Pancreas (tissue), 10 donors: ENCODE measurements at regions not wholly inside any gene's neighbourhood (a gene's known extent, or its start where the extent isn't known, plus 50 kb on each side); places are given as distances from the start of the nearest gene placed in this dataset.
A peak's percentile ranks its signal among the peaks of the same experiment; 100 is the strongest.

ENCODE experiments used
- ATAC-seq, 4 donors: fragments of 200-7000 bp; cut with Tn5 transposase; one replicate each; pipeline versions ENCODE4 v1.8.0 to v1.9.1; 2020; ENCODE audit warnings: mild to moderate bottlenecking in 4 of 4, moderate library complexity in 4 of 4
- DNase-seq, 6 donors: peaks; one replicate each; pipeline ENCODE4 v3.0.0-alpha.2; 2020
- FAIRE-seq: peaks from 2 replicates; lab custom pipeline; 2012; peaks lifted over from hg19 to GRCh38; lab: Jason Lieb, UNC
- H3K27ac ChIP-seq, 4 donors: fragments of 200-600 bp; sonication (generic); 1 replicate in 3 of 4; 2 replicates in 1 of 4; pipeline versions ENCODE4 v1.5.0 to v1.8.0; 2020
- H3K27me3 ChIP-seq, 4 donors: fragments of 200-600 bp; one replicate each; pipeline ENCODE4 v1.8.0; 2021
- H3K36me3 ChIP-seq, 3 donors: fragments of 200-600 bp; sonication (generic) in 1 of 3; one replicate each; pipeline versions ENCODE4 v1.5.0 to v1.8.0; 2020 to 2021
- H3K4me1 ChIP-seq, 3 donors: fragments of 200-600 bp; one replicate each; pipeline ENCODE4 v1.8.0; 2021
- H3K4me3 ChIP-seq, 4 donors: fragments of 200-600 bp; sonication (generic) in 2 of 4; one replicate each; pipeline versions ENCODE4 v1.5.0 to v1.8.0; 2020 to 2021
- H3K9me3 ChIP-seq, 4 donors: fragments of 200-600 bp; one replicate each; pipeline ENCODE4 v1.8.0; 2021
- WGBS, 2 donors: extraction: QIAGEN DNeasy Blood & Tissue Kit; methylation state at CpG; one replicate each; pipeline ENCODE4 v1.1.7; 2013; 5-methylcytosine and 5-hydroxymethylcytosine counted together
- intact Hi-C, 3 donors: fragments of 100-400 bp; cut with DNase I; formaldehyde crosslinking; loops; one replicate each; pipeline versions ENCODE4 v1.11.1 to v1.14.2; 2022
- TF ChIP-seq, protein P1 (sequence below), 4 donors: fragments of 200-600 bp; sonication (generic) in 3 of 4; IDR thresholded peaks; one replicate each; pipeline versions ENCODE4 v1.5.0 to v1.8.0; 2021; ENCODE audit warnings: antibody characterized with exemption in 4 of 4
- donor health status: healthy with polysubstance abuse.
- donor health status: DM: no; HTN: no; CAD: no; lungs with moderate emphysema.
- donor health status: DM: no; HTN: no; CAD: no.
- donor health status: control.
- donor health status: control.
- donor health status: Bipolar disorder and iron deficiency.
- donor health status: DM: yes; HTN: yes; CAD: no.
- donor health status: DM: no; HTN: no; CAD: no.
- donor health status: DM: no; HTN: no; CAD: no.
- donor health status: DM: yes; HTN: yes; CAD: no.

DNA sequence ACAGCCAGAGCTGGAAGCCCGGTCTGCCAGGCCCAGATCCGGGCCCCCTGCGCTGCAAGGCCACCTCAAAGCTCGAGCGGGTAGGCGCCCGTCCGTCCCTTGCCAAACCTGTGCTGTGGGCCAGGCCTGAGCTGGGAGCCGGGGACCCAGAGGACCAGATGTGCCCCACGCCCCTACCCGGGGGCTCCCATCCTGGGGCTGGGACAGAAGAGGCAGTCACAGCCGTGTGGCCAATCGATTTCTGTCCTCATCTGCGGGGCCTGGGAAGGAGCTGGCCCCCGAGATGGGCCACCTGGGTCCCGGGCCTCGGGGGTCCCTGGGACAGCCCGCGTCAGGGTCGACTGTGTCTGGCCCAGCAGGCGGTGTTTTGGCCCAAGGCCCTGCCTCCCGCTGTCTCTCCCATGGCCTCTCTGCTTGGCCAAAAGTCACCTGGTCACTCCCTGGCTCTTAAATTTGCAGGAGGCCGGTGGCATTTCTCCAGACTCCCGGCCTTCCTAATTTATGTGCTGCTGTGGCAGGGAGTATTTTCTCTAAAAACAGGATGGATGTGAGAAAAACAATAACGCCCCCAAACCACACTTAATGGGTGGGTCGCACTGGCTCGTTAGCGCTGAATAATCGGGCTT, 63.8 kb downstream of the UNCX start:
- Histone ChIP-seq H3K36me3 (no peaks in the 10 kb centered on the region), H3K4me1 (no peaks in the 10 kb centered on the region), H3K9me3 (no peaks in the 10 kb centered on the region), H3K4me3 (no peak overlapping the region), H3K27me3 (peaks cover 0 to 4% (median 1%) of the 10 kb centered on the region in 4 donors), H3K27ac (no peak overlapping the region)
- intact Hi-C loops = no loop called here
- 28 to 30% methylated on average over 22 to 29 of the region's 29 CpGs for WGBS, 2 donors
- DNase-seq (peak in 1 of 6 donors; percentile 64), ATAC-seq (no peak), FAIRE-seq (no peak)
- TF ChIP-seq, protein P1, sequence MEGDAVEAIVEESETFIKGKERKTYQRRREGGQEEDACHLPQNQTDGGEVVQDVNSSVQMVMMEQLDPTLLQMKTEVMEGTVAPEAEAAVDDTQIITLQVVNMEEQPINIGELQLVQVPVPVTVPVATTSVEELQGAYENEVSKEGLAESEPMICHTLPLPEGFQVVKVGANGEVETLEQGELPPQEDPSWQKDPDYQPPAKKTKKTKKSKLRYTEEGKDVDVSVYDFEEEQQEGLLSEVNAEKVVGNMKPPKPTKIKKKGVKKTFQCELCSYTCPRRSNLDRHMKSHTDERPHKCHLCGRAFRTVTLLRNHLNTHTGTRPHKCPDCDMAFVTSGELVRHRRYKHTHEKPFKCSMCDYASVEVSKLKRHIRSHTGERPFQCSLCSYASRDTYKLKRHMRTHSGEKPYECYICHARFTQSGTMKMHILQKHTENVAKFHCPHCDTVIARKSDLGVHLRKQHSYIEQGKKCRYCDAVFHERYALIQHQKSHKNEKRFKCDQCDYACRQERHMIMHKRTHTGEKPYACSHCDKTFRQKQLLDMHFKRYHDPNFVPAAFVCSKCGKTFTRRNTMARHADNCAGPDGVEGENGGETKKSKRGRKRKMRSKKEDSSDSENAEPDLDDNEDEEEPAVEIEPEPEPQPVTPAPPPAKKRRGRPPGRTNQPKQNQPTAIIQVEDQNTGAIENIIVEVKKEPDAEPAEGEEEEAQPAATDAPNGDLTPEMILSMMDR (IDR thresholded peaks at IDR 0.05) = no peak

DNA sequence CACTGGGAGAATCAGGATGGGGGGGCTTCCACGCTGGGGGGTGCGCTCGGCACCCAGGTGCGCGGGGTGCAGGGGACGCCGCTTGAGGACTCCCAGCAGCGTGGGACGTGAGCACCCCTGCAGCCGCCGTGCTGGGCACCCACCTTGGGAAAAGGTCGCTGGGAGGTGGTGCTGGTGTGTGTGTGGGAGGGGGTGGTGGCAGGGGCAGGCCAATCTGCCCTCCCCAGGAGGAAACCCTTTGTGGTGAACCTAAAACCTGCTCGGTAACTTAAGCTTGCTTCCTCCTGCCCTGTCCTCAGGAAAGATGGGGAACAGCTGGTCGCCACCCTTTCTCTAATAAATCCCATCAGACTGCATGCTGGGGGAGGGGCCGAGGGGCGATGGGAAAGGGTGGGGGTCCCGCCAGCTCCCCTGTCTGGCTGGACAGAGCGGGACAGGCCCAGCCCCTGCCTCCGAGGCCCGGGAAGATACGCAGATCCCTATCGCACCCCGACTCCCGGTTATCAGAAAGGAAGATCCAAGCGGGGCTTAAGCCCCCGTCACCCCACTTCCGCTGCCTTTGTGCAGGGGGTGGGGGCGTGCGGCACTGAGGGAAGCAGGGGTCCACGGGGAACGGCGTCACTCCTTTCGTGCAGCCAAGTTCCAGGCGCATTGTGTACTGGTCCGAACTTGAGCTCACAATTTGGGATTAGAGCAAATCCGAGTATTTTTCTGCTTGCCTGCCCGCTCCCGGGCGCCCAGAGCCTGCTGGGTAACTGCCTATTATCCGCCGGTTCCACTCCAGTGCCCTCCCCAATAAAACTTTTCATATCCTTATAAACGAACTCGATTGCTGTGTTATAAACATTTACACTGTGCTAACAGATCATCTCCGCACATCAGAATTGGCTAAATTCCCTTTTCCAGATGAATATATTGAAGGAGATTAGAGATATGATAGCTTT, 64.6 kb downstream of the UNCX start:
- DNase-seq = peak in 1 of 6 donors; percentile 29
- Histone ChIP-seq H3K36me3 (no peaks in the 10 kb centered on the region), H3K4me1 (no peaks in the 10 kb centered on the region), H3K27ac (no peak overlapping the region), H3K27me3 (peaks cover 0 to 4% (median 1%) of the 10 kb centered on the region in 4 donors), H3K9me3 (no peaks in the 10 kb centered on the region), H3K4me3 (no peak overlapping the region)
- TF ChIP-seq, protein P1 (IDR thresholded peaks at IDR 0.05) = no peak
- ATAC-seq = no peak
- FAIRE-seq = no peak
- intact Hi-C loops = no loop called here
- WGBS, 2 donors = 29 to 39% methylated on average over 40 to 44 of the region's 44 CpGs

DNA sequence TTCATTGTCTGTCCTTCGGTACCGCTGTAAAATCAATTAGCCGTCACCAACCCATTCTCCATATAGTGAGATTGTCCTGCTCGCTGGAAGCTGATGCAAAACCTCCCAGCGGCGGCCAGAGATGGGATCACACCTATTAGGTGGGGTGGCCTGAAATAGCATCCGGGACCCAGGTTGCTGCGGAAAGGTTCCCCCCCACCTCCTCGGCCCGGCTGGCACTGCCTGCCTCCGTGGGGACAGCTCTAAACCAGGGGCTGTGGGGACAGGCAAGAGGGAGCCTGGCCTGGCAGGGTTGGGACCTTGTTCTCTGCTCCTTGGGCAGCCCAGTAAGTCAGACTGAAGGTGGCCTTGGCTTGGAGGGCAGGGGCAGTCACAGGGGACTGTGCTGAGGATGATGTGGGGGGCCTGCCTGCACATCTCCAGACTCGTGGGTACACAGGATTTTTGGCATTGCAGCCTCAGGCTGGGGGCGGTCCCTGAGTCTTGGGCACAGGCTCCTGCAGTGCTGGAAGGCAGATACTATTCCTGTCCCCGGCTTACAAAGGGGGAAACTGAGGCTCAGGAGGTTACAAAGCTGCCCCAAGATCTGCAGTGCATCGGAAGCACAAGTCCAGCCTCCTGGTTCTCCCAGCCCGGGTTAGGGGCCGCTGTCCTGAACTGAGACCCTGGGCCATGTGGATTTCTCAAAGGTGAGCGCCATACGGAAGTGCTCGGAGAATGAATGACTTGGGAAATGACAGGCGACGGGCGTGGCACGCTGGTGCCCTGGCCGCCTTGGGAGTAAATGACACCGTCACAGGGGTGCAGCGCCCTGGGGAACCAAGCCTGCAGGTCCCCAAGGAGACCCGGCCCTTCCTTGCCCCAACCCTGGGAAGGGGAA, 65.6 kb downstream of the UNCX start:
- Histone ChIP-seq H3K9me3 (no peaks in the 10 kb centered on the region), H3K27me3 (peaks cover 0 to 4% (median 1%) of the 10 kb centered on the region in 4 donors), H3K4me3 (no peak overlapping the region), H3K4me1 (no peaks in the 10 kb centered on the region), H3K27ac (no peak overlapping the region), H3K36me3 (no peaks in the 10 kb centered on the region)
- TF ChIP-seq, protein P1 (IDR thresholded peaks at IDR 0.05) = no peak
- DNase-seq = peak in 1 of 6 donors; percentile 39
- 53 to 60% methylated on average over 28 of the region's 28 CpGs for WGBS, 2 donors
- no peak for ATAC-seq
- FAIRE-seq = no peak
- intact Hi-C loops = no loop called here

DNA sequence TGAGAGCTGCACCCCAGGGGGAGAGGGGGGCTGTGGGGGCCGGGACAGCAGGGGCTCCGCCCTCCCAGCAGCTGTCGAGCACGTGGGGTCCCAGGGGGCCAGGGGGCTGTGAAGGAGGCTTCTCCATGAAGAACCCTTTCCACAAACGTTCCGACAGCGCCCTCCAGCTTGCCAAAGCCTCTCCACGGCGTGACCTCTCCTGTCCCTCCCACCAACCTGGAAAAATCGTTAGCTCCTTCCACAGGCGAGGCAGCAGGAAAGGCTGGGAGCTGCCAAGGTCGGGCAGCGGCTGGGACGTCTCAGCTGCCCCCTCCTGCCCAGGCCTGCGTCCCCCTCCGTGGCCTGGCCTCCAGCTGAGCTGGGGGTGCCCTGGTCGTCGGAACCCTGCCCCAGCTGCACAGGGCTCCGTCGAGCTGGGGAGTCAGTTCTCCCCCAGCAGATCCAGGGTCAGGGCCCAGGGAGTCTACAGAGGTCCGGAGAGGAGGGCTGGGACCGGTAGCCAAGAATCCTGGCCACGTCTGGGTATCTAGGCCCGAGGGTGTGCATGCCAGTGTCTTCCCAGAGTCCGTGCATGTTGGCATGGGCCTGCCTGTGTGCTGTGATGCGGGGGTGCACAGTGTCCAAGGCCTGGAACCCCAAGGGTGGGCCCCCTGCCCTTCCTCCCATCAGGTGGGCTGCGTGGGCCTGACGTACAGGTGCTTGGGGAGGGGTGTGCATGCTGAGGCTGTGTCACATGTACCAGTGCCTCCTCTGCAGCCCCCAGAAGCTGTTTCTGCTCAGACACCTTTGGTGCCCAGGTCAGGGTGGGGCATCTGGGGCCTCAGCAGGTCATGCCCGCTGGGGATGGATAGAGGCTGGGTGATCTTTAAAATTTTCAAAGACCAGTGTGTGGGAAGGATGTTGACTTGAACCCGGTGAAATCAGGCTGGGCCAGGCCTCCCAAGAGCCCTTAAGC, 66.5 kb downstream of the UNCX start:
- intact Hi-C loops = no loop called here
- H3K9me3 ChIP-seq = no peaks in the 10 kb centered on the region
- H3K4me1 ChIP-seq = no peaks in the 10 kb centered on the region
- no peak overlapping the region for H3K27ac ChIP-seq
- no peaks in the 10 kb centered on the region for H3K36me3 ChIP-seq
- ATAC-seq (no peak), FAIRE-seq (no peak), DNase-seq (peak in 1 of 6 donors; percentile 50)
- TF ChIP-seq, protein P1 (IDR thresholded peaks at IDR 0.05) = no peak
- 34 to 42% methylated on average over 30 of the region's 30 CpGs for WGBS, 2 donors
- H3K27me3 ChIP-seq = peaks cover 0 to 4% (median 1%) of the 10 kb centered on the region in 4 donors
- no peak overlapping the region for H3K4me3 ChIP-seq
